T-helper 1 cell (primary cell): ENCODE measurements at regions not wholly inside any gene's neighbourhood (a gene's known extent, or its start where the extent isn't known, plus 50 kb on each side); places are given as distances from the start of the nearest gene placed in this dataset.

ENCODE experiments used
- DNase-seq, 5 donors: peaks; one replicate each; pipeline ENCODE4 v3.0.0-alpha.2; 2012 to 2020

DNA sequence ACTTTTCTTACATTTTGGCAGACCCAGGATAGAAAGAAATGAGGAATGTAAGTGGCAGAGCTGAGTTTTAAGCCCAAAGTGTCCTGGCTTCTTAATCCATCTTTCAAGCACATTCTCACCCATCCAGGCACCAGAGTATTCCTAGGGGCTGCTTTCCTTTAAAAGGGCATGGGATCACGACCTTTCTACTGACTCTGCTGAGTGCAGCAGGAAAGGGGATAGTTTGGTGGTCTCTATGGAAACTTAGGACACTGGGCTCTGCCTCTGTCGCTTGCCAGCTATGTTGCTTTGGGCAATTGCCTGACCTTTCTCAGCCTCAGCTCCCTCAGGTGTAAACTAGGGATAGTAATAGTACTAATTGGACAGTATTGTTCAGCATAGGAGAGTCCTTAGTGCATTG lies 458.4 kb downstream of the PDCD6IP start:
- DNase-seq: no peak

DNA sequence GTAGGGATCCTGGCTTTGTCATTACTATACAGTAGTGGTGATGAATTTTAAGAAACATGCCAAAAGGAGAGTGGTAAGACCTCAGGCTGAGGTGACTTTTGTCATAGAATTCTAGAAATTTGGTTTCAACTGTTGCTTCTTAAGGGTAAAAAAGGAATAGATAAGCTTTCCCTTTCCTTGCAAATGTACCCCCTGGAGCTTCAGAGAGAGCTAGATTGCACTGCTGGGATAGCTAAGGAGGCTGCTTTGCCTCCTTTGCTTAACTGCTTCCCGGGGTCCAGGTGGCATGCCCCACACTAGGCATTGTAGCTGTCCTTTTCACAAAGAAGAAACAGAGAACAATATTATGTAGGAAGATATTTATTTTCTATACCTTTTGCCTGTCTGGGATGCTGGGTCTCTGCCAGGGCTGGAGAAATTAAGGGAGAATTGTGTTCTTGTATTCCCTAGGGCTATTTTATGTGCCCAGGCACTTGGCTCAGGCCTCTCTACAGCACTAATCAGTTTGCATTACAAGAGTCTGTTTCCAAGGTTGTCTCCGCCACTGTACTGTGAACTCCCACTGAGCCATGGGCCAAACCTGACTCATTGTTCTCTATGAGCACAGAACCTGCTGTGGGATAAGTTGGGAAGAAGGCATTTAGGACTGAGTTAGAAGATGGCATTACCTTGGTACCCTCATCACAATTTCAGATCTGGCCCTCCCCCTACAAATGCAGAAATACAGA lies 460.0 kb downstream of the PDCD6IP start:
- no peak for DNase-seq

DNA sequence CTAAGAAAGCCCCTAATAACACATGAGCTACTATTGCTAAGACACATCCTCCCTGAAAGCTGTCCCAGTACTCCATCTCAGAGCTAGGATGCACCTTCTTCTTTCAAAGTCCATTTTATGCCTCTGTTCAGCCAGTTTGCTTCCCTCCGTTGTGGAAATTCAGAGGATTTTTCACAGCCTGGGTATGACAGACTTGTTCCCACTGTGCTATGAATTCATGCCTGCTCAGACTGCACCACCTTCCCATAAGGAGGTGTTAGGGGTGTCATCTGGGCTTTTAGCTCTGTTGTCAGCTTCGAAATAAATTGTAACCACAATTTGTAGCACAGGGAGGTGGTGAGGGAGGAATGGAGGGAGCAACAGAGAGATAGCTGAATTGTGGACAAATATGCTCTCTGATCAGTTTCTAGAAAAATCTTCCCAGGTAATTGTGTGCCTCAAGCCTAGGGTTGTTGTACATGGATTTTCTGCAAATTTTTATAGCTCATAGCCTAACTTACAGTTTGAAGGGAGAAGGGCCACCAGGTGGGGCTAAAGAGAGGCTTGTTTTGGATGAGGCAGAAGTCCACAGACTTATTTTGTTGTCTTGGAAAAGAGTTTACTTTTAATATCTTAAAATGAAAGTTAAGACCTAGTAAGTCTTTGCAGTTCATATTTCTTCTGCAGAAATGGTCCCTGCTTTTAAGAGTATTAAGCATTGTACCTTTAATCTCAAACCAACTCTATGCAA lies 462.0 kb downstream of the PDCD6IP start:
- DNase-seq: peak in 1 of 5 donors; percentile 1

DNA sequence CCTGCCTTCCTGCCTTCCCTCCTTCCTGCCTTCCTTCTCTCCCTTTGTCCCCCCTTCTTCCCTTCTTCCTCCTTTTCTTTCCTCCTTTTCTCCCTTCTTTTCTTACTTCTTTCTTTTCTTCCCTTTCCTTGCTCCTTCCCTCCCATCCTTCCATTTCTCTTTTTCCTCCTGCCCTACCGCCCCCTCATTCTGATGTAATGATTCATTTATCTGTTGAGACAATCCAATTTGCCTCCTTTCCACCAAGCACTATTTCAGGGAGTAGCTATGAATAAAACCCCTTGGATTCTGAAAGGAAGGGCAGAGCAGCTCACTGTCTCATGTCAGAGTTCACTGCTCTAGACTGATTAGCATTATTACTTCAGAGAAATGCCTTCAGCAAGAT lies 462.6 kb downstream of the PDCD6IP start:
- no peak for DNase-seq

DNA sequence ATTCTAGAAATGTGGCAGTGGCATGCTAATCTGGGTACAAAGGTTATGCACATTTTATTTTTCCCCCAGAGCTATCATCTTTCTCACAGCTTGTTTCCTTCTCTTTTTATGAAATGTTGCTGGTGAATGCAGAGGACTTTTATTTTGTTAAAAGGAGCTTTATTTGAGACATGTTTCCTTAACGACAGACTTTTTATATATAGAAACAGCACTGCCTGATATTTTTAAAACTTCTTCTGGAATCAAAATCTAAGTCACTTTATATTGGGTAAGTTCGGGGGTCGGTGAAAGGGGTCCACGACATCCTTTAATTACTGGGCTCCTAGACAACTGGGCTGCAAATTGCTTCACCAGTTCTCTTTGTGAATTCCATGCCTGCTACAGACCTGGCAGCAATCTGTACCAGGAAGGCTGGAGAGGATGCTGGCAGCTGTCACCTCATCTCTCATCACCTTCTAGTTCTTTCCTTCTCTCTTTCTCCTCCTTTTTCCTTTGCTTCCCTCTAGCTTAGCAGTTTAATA lies 464.7 kb downstream of the PDCD6IP start:
- DNase-seq: no peak

DNA sequence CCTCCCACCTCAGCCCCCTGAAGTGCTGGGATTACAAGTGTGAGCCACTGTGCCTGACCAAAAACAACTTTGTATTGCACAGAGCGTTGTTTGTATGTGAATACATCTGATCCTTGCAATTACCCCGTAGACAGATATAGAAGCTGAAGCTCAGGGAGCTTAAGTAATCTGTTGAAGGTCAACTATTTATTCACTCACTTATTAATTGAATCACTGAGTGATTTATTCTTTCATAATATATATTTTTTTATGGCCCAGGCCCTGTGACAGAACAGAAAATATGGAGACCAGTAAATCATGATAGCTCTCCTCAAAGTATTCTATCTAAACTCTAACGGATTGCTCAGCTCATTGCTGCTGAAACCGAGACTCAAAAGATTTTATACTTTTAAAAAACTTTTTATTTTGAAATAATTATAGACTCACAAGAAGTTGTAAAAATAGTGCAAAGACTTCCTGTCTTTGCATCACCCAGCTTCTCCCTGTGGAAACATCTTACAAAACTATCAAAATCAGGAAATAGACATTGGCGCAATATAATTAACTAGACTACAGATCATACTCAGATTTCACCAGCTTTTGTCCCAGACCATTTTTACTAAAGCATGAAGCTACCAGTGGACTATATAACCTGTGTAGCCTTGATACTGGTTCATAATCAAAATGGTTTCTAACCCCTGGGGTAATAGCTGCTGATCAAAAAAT lies 466.1 kb downstream of the PDCD6IP start:
- no peak for DNase-seq

DNA sequence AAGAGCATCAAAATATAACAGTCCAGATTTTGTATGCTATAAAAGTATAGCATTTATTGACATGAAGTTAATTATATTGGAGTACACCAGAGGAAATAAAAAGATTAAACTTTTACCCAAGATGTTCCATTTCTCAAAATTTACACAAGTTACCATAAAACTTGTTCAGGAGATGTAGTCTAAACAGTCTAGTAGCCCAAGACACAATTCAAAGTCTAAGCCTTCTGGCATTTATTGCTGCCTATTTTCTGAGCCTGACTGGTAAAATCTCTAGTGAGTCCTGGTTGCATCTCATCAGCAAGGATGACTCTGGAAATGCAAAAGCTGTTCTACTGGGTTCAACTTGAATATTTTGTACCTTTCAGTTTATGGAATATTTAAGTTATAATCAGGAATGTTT lies 468.7 kb downstream of the PDCD6IP start:
- DNase-seq: no peak

DNA sequence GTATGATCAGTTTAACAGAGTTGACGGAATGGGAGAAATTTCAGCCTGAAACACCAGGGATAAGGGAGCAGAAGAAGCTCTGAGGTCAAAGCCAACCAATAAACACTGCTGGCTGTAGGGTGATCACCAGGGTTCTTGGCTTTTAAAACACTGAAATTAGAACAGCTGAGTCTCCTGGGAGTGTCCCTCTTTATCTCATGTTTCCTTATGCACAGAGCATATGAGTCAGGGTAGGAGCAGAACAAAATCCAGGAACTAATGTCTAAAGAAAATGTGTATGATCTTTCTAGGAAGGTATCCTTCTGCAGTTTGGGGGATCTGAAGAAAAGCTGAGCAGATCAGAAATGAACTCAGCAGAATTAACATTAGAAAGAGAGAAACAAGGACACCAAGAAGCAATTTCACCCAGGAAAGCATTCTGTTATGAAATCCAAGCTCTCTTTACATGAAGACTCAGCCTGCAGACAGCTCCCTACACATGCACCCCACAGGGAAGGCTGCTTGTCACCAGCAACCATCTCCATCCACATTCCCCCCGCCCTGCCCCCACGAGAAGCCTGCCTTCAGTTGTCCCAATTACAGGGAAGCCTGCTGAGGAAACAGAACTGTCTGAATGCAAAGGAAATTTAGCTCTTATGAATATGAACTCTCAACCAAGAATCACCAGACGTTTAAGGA lies 469.7 kb downstream of the PDCD6IP start:
- DNase-seq: no peak

DNA sequence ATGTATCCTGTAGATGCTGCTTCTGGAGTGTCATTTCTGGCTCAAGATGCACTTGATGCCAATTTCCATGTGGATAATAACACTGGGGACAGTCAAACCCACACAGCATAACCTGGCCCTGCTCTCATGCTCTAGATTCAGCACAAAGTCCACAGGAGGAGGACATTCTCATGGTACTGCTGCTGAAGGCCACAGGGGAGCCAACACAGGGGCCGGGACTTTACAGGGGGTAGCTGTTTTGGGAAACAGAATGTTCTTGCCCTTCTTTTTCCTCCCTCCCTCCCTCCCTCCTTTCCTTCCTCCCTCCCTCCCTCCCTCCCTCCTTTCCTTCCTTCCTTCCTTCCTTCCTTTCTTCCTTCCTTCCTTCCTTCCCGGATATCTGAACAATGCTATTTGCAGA lies 477.4 kb downstream of the PDCD6IP start:
- no peak for DNase-seq

DNA sequence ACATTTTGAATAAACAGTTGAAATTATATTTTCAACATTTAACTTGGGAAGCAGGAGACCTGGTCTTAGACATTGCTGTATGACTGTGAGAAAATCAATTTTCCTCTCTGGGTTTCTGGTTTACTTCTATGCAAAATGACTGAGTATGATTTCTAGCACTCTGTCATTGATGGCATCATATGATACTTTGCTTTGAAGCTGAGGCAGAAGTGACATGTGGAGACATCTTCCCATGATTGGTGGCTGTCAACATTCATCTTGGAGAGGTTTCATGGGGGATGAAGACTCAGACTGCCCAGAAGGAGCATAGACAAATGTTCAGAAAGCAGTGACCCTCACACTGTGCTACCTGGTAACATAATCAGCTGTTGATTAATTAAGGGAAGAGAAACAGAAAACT lies 477.9 kb downstream of the PDCD6IP start:
- DNase-seq: no peak

DNA sequence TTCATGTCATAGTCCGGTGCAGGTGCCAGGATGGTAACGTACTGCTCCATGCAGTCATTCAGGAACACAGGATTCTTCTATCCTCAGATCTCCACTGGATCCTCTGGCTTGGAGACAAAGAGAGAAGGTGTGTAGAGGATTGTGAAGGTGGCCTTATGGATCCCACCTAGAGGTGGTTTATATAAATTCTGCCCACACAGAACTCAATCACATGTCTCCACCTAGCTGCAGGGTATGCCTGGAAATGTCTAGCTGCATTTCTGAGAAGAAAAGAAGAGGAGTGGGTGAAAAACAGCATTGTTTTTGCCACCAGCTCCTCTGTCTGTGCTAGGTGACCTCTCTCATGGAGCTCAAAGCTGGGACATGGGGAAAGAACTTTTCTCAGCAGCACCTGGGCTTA lies 478.7 kb downstream of the PDCD6IP start:
- no peak for DNase-seq

DNA sequence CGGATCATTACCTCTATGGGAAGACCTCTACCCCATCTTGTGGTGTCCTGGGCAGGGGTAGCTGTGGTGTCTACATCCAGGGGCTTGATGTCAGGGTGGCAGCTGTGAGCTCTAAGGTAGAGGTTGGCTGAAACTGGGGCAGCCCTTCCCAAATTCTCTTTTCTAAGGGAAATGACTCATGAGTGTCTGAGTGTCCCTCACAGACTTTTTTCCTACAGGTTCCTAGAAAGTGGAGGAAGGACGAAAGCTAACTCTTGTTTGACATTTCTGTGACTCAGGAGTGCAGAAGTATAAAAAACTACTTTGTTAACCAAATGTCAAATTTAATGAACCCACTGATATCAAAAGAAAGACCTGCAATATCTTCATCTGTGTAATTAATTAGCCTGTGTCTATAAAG lies 481.5 kb downstream of the PDCD6IP start:
- no peak for DNase-seq

DNA sequence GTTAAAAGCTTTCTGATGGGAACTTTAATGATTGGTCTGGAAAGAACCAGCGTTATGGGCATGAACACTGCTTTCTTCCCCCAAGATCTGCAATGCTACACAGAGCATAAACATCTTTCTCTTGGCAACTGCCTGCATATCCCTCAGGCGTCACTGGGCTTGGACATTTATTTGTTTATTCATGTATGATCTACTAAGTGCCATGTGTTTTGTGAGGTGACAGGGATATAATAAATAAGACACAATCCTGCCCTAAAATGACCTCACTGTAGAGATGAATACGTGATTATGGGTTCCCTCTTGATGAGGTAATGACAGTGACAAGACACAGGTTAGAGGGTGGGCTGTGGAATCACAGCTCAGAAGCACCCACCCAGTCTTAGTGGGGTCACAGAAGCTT lies 485.3 kb downstream of the PDCD6IP start:
- no peak for DNase-seq

DNA sequence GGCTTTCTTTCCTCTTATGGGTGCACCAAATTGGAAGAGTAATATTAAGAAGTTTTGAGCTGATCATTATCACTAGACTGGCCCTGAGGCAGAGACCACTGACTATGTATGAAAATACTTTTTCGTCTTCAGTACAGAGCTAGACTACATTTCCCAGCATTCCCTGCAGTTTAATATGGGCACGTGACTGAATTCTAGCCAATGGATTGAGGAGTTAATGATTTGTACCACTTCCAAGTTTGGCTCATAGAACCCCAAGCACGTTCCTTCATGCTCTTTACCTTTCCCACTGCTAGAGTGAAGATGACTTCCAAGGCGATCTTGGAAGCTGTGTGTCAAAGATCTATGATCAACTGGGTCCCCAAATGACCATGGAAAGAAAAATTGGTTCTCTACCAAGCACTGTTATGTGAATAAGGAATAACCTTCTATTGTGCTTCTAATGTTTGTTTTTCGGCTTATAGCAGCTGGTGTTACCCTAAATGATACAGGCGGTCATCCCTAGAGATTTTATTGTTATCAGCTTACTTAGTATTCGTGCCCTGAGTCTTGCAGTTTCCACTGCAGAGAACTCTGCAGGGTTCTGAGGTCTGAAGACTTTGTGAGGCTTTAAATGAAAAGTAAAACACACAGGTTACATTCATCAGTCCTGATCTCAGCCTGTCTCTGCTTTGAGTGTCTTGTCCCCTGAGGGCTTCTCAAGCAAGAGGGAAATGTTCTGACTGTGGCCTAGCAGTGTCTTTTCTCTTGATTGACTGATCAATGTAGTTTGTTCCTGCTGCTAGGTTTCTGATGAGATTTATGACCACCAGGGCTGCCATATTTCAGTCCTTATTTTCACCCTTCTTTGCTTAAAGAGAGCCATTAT lies 486.8 kb downstream of the PDCD6IP start:
- DNase-seq: no peak

DNA sequence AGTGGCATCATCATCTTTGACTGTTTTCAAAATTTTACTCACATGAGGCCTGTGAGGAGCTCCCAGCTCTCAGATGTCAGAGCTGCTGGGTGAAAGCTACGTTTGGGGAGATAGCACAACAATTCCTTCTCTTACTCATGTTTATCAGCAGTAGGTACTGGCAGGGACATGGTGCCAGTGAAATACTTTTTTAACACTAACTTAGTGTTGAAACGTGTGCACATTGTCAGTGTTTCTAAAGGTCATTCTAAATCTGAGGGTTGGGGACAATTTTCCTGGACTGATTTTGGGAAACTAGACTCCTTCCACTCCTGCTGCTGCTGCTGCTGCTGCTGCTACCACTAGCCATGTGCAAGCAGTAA lies 487.4 kb downstream of the PDCD6IP start:
- DNase-seq: no peak

DNA sequence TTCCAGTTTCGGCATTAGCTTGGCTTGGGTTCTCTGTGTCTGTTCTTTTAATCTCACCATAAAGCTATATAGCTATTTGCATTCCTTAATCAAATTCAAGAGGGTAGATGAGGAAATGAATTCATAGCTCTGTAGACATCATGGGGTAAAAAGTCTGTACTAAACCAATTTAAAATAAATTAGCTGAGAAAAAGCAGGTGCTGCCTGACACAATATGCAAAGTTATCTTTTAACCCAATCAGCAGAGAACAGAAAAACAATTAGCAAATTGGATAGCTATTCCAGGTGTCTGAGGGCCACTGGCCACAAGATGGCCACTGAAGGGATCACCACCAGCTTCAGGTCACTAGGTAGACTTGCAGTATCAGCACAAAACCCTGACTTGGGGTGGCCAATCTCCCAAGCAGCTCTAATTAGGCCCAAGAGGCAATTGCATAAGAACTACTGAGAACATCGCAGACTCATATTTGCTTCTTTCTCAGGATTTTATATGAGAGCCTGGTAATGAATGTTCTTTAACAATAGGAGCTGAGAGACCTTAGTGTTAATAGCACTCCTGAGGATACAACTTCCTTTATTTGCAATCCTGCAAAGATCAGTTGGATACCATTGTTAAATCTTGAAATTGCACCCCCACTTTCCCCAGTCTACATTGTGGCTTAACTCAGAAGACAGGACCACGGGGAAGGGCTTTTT lies 494.3 kb downstream of the PDCD6IP start:
- DNase-seq: no peak

DNA sequence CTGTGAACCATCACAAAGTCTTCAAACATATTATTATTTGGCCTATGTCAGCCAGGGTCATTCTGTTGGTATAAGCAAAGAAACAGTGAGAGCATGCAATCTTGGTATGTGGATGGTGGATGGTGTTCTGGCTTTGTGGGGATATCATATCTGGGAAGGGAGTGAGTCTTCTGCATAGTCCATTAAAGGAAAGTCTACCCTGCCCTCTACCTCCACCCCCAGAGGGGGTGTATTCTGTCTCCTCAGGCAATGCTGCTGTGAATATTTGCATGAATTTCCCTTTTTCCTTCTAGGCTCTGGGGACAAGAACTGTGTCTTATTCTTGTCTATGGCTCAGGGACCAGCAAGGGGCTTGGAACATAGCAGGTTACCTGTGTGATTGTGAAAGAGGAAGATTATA lies 495.8 kb downstream of the PDCD6IP start:
- DNase-seq: no peak

DNA sequence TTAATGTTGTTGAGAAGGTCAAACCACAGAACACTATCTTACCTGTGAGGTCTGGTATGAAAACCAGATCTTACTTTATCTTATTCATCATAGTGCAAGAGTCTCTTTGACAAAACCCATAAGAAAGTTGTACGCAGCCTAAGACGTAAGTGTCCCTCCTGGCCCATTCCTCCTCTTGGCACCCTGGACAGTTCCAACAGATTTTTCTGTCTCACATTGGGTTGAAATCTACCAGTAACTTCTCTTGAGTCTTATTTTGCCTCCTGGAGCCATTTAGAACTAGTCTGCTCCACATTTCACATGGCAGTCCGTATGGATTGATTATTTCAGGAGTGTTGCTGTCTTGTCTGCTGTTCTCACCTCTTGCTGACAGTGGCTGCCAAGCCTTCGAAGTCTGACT lies 498.4 kb downstream of the PDCD6IP start:
- no peak for DNase-seq

DNA sequence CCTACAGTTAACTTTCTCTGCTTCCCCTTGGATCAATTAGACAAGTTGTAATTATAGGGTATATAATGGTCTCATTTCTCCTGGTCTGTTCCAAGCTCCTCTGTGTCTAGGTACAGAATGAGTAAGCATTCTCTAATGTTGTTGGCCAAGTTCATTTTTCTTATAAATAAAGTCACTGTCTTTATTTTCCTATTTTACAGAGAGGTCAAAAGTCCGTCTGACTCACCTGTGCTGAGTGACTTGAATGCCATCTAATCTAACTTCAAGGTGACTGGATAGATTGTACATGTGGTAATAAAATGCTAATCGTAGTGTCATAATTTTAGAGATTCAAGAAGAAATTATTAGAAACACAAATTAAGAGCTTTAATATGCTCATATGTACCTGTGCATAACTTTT lies 500.2 kb downstream of the PDCD6IP start:
- DNase-seq: no peak

DNA sequence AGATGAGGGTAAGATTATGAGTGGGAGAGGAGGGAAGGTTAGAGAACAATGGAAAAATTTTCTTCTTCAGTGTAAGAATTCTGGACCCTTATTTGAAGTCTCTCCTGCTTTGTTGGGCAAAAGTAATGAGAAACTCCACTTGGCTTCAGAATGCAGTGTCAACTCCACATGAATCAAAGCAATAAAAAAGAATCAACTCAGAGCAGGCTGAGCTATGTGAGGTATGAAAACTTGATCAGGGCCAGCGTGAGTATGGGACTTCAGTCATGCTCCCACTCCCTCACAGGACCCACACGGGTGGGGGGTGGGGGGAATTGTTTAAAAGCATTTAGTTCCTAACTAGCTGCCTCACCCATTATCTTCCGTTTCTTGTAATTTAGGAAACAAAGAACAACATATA lies 502.2 kb downstream of the PDCD6IP start:
- no peak for DNase-seq

DNA sequence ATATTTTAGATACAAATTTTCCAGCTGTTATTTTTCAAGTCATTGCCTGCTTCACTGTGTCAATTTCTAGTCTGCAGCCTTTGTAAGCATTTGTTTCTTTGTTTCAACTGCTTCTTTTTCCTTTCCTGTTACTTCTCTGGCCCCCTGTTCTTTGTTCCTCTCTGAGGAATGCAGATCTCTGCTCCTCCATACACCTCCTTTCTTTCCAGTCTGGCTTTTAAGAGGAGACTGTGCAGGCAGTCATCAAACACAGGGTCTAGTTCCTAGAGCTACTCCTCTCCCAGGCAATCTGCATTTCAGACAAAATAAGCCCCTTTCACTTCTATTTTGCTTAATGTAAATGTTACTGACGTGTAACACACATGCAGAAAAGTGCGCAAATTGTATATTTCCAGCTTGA lies 502.9 kb downstream of the PDCD6IP start:
- no peak for DNase-seq

DNA sequence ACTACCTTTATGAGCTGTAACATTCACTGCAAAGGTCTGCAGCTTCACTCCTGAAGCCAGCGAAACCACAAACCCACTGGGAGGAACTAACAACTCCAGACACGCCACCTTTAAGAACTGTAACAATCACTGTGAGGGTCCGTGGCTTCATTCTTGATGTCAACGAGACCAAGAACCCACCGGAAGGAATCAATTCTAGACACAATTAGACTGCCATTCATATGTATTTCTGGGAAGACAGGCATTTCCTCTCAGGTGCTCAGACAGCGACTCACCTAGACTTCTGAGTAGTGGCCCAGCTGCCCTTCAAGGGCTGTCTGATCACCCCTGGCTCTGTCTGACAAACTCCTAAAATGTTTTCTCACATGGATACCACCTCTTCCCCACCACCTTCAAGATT lies 506.8 kb downstream of the PDCD6IP start:
- DNase-seq: no peak
